NCI-H510A (cell line): ENCODE measurements at regions not wholly inside any gene's neighbourhood (a gene's known extent, or its start where the extent isn't known, plus 50 kb on each side); places are given as distances from the start of the nearest gene placed in this dataset.

Experiments used
- DNase-seq: peaks from one replicate; lab custom pipeline; 2025; lab: John Stamatoyannopoulos, UW

DNA sequence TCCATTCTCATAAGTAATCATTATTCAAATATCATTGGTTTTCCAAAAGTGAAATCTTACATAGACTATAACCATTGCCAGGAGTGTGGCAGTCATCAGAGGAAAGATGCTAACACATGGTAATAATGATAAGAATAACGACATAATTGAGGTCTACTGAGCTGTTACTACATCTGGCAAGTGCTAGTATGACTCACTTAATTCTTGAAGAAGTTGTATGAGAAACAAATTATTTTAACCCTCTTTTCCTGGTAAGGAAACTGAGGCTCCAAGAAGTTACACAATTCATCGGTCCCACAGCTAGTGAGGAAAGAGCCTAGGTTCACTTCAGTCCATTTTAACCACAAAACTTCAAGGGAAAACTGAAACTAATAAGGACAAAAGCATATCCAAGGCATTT lies 335.6 kb upstream of the BTBD3 start:
- DNase-seq, result no peak

DNA sequence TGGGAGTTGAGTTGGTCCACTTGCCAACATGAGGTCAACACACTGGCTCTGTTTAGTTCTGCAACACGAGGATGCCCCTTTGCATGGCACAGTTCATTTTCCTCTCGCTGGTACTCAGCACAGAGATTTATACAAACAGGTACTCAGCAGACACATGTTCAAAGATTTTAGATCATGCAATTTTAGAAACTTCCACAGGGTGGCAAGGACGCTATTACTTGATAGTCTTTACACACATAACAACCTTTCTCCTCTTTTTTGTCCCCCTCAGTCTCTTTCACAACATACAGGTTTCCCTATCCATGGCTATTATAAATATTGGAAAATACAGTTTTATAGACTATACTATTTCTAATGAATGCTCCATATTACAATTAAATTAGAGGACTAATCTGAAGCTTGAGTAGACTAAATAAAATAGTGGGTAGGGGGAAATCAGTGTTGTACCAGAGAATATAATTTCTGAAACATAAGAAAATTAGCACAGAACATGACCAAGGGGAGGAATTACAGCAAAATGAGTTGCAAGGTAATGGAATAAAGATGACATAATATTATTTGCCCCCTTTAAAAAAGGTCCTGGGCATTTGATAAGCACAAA lies 331.8 kb upstream of the BTBD3 start:
- DNase-seq, result peak; percentile 4

- DNase-seq, result no peak
These were observed 328.8 kb upstream of the BTBD3 start for GRCh38 chr20:11588875-11589274.

DNA sequence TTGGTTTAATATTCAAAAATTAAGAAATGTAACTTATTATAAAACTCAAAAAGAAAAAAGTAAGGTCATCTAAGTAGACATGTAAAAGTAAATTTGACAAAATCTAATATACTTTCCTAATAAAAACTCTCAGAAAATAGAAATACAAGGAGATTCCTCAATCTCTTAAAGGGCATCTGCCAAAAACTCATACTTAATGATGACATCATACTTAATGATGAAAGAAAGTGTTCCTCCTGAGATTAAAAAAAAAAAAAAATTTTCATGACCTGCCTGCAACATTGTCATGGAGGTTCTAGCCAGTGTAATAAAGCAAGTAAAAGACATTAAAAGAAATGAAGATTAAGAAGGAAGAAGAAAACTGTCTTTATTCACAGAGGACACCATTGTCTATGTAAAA lies 325.7 kb upstream of the BTBD3 start:
- no peak for DNase-seq

DNA sequence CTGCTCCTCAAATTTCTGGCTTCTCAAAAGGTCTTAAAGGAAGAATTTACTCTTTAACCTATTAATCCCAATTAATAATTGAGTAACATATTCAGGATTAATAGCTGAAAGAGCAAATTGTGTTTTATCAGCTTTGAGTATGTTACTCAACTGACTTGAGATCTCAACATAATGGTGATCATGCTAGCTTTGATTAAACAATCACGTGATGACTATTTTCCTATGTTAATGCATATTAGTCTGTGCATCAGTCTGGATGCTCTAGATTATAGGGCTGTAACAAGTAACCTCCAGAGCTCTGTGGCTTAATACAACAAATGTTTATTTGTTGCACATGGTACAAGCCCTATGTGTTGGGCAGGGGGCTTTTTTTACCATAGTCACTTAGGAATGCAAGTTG lies 313.4 kb upstream of the BTBD3 start:
- DNase-seq, result no peak

GRCh38 chr20:11607047-11607446 lies 310.6 kb upstream of the BTBD3 start:
- no peak for DNase-seq

DNA sequence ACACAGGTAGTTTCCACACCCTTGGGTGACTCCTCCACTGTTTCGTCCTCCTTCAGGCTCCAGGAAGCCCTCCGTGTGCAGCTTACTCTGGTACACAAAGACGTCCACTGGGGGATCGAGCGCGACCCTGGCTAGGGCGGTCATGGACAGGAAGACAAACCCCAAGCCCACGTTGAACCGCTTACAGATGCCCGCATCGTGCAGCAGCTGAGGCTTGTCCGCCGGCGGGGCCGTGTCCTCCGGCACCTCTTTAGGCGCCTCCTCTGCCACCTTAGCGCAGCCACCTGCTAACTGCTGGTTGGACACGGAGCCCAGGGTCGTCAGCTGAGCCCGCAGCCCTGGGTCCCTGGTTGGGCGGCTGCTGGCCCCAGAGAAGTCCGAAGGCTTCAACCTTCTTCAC lies 309.0 kb upstream of the BTBD3 start:
- DNase-seq, result no peak

- DNase-seq, result no peak
These were observed 293.0 kb upstream of the BTBD3 start for GRCh38 chr20:11624704-11625103.

DNA sequence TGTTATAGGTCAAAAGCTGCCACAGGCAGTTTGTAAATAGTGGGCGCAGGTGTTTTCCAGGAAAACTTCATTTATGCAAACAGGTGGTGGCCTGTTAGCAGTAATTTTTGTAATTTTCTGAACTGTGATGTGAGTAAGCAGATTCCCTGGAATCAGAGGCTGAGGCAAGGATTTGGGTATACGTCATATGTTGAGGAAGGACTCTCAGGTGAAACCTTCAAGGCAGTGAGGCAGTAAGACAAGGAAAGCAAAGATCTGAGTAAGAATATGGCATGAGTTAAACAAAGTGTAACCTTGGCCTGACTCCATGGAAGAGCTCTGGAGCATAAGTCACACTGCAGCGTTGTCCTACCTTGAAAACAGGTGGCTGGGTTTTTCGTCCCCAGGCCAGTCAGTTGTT lies 291.1 kb upstream of the BTBD3 start:
- DNase-seq, result no peak

DNA sequence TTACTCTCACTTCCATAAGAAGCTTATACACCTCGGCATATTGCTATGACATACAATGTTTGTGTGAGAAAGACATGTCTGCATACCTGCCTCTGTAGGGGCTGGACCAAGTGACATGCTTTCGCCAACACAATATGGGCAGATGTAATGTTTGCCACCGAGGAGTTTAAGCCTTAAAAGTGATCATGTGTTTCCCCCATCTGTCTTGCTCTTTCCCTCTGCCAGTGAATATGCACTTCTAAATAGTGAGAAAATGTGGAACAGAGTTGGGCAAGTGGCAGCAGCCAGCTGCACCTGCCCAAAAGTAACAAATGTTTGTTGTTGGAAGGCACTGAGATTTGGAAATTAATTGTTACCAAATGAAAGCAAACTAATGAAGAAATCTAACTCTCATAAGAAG lies 274.8 kb upstream of the BTBD3 start:
- DNase-seq, result no peak

- no peak for DNase-seq
These were observed 271.3 kb upstream of the BTBD3 start for GRCh38 chr20:11646359-11646758.

- no peak for DNase-seq
These were observed 267.1 kb upstream of the BTBD3 start for GRCh38 chr20:11650566-11650965.

DNA sequence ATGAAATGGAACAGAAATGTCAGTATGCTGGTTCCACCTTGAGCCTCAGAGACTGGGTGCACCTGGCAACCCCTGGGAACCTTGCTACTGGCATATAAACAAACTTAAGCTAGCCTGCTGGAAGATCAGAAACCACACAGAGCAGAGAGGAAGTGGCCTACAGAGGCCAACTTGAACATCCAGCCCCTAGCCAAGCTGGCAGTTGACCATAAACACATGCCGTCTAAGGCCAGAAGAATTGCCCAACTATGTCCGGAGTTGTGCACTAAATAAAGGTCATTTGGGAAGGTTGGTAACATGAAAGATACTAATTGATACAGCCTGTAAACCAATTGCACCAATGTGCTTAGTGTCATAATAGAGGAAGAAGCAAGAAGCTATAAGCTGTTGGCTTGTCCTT lies 266.6 kb upstream of the BTBD3 start:
- no peak for DNase-seq

DNA sequence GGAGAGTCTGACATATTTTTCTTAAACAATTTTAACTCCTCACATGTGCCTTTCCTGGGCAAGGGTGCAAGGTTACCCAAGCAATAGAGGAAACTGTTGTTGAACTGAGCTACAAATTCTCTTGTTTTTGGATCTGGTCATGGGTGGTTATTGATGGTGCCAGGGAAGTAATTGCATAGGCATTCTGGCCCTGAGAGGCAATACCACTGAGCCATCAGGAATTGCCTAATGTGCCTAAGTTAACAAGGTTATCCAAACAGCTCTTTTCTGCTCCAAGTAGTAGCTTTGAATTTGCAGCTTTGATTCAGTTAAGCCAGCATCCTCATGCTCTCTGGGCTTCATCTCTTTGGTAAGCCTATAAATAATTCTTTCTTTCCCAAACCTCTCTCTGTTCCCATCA lies 266.0 kb upstream of the BTBD3 start:
- no peak for DNase-seq

GRCh38 chr20:11652128-11652527 lies 265.6 kb upstream of the BTBD3 start:
- DNase-seq, result no peak

- DNase-seq, result no peak
These were observed 262.9 kb upstream of the BTBD3 start for GRCh38 chr20:11654766-11655165.

DNA sequence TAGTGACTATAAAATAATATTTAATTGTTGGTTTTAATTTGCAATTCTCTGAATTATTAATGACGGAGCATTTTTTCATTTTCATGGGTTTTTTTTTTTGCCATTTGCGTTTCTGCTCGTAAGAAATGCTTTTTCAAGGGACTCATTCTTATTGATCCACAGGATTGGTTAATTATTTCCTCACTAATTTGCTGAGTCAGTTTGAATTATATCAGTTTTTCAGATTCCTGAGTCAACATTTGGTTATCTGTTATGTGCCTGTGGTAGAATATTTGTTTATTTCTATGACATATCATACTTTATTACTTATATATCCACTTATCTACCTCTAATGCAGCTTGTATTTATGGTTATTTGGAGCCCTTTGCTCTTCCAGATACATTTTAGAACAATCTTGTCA lies 257.0 kb upstream of the BTBD3 start:
- no peak for DNase-seq

DNA sequence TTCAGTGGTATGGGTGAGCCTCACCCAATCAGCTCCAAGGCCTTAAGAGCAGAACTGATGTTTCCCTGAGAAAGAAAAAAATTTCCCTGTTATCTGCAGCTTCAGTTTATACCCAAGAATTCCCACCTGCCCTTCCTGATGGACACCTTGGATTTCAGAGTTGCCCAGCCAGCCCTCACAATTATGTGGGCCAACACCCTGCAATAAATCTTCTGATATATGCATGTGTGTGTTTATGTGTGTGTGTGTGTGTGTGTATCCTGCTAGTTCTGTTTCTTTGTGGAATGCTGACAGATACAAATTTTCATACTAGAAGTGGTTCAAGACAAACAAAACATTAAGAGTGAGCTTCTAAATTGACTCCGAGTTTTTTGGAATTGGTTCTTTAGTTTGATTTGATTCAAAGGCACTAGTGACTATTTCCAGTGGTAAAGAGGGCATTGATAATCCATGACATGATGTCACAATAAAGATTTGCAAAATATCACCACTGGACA lies 246.6 kb upstream of the BTBD3 start:
- no peak for DNase-seq

- DNase-seq, result no peak
These were observed 244.7 kb upstream of the BTBD3 start for GRCh38 chr20:11672959-11673358.

GRCh38 chr20:11675920-11676629 lies 241.6 kb upstream of the BTBD3 start:
- no peak for DNase-seq

- peak; percentile 16 for DNase-seq
These were observed 240.9 kb upstream of the BTBD3 start for GRCh38 chr20:11676630-11677287.

- DNase-seq, result no peak
These were observed 240.3 kb upstream of the BTBD3 start for GRCh38 chr20:11677428-11677827.

- DNase-seq, result no peak
These were observed 239.9 kb upstream of the BTBD3 start for GRCh38 chr20:11677836-11678235.
